BJ (cell line): ENCODE measurements at regions not wholly inside any gene's neighbourhood (a gene's known extent, or its start where the extent isn't known, plus 50 kb on each side); places are given as distances from the start of the nearest gene placed in this dataset.
"Not testable (repeated sequence)": the region's sequence is repeated elsewhere in the genome, so short reads cannot be mapped to it uniquely, and the experiment has no call there.

ENCODE experiments used
- CTCF ChIA-PET: fragments of 350-600 bp; formaldehyde crosslinking; extraction: SDS; loops from one replicate; lab custom pipeline; 2021; ENCODE audit warnings: antibody characterized with exemption, inconsistent platforms; lab: Yijun Ruan, JAX
- POLR2A ChIA-PET: fragments of 300-600 bp; sonication (Branson Sonifier 250); formaldehyde crosslinking; extraction: SDS; loops from one replicate; lab custom pipeline; 2021; ENCODE audit warnings: antibody characterized with exemption; lab: Charles Lee
- DNase-seq: peaks from one replicate; pipeline ENCODE4 v3.0.0-alpha.2; 2011; ENCODE audit warnings: low read depth
- H3K27me3 ChIP-seq: 2 replicates; pipeline ENCODE4 v1.6.0; 2011; ENCODE audit warnings: low read length; ENCODE audit not compliant: control insufficient read depth, insufficient read depth
- H3K36me3 ChIP-seq: 2 replicates; pipeline ENCODE4 v1.5.1; 2011; ENCODE audit warnings: low read length; ENCODE audit not compliant: control insufficient read depth, insufficient read depth
- H3K4me3 ChIP-seq: 2 replicates; pipeline ENCODE4 v1.5.1; 2011; ENCODE audit warnings: low read depth, mild to moderate bottlenecking, control low read depth, low read length
- TF ChIP-seq, protein P1 (sequence below): IDR thresholded peaks from 2 replicates; pipeline ENCODE4 v1.5.1; 2011; ENCODE audit warnings: low read depth, mild to moderate bottlenecking, control low read depth, inconsistent platforms, low read length, moderate library complexity; ENCODE audit not compliant: insufficient read depth

DNA sequence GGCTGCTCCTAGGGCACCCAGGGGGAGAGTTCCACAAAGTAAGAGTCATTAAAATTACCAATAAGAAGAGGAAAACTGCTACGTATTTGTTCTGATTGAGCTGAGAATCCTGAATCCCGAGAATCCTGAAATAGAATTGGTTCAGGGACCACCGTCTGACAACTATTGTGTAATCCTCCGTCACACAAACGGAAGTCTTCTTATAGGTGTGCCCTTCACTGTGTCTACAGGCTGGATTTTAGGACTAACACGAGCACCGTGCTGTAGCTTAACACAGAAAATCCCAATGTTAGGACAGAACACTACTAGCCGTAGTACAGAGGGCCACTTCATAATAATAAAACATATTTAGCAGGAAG is 50.6 kb upstream of the RNF182 start:
- TF ChIP-seq, protein P1, sequence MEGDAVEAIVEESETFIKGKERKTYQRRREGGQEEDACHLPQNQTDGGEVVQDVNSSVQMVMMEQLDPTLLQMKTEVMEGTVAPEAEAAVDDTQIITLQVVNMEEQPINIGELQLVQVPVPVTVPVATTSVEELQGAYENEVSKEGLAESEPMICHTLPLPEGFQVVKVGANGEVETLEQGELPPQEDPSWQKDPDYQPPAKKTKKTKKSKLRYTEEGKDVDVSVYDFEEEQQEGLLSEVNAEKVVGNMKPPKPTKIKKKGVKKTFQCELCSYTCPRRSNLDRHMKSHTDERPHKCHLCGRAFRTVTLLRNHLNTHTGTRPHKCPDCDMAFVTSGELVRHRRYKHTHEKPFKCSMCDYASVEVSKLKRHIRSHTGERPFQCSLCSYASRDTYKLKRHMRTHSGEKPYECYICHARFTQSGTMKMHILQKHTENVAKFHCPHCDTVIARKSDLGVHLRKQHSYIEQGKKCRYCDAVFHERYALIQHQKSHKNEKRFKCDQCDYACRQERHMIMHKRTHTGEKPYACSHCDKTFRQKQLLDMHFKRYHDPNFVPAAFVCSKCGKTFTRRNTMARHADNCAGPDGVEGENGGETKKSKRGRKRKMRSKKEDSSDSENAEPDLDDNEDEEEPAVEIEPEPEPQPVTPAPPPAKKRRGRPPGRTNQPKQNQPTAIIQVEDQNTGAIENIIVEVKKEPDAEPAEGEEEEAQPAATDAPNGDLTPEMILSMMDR = no peak
- Histone ChIP-seq H3K4me3 (no peak overlapping the region; the same call in 1 of the 2 replicates), H3K27me3 (peaks cover 2% of the 10 kb centered on the region; the same call in 1 of the 2 replicates), H3K36me3 (no peaks in the 10 kb centered on the region)
- no peak for DNase-seq
- CTCF ChIA-PET = interaction anchor here (0.8 to 2.3 kb wide), 14 partner anchors 8 to 200 kb away, joined by 3 to 17 read pairs (median 3); no protein-coding TSS in a partner anchor
- POLR2A ChIA-PET = no interaction called here

DNA sequence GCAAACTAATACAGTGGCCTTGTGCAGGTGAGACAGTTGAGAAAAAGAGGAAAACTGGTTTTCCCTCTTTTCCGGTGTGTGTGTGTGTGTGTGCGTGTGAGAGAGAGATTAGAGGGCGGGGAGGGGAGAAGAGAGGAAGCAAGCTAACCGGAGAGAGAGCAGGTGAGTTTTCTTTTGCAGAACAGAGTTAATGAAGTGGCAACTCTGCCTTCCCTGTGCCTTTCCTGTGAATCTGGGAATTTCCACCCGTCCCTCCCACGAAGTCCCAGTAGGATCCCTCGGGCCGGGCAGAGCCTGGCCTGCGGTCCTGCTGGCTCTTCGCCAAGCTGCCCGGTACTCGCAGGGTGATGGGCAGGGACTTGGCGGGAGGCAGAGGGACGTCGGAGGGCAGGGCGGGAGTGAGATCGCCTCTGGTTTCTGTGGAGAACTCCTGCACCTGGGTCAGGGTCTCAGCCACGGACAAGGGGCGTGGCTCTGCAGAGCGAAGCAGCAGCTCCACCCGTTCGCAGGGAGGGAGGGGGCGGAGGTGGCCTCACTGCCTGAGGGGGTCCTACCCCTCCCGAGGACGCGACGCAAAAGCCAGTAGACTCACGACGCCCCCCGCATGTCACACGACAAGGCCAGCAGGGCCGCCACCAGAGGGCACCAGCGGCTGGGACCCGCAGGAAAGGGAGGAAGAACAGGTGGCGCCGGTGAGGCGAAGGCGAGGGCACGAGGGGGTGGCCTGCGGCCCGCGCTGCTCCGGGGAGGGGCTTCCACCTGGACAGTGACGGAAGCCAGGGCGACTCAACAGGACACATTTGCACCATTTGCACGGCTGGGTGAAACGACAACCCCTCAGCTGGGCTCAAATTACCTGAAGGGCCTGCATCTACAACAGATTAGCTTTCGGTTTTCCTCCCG is 51.2 kb upstream of the RNF182 start:
- TF ChIP-seq, protein P1 = peak; percentile 83
- POLR2A ChIA-PET = no interaction called here
- H3K4me3 ChIP-seq = peak overlapping the region; percentile 37
- H3K36me3 ChIP-seq = no peaks in the 10 kb centered on the region
- no peak for DNase-seq
- CTCF ChIA-PET = interaction anchor here (0.8 to 2.3 kb wide), 14 partner anchors 8 to 200 kb away, joined by 3 to 17 read pairs (median 3); no protein-coding TSS in a partner anchor
- H3K27me3 ChIP-seq = peaks cover 2% of the 10 kb centered on the region; the same call in 1 of the 2 replicates

DNA sequence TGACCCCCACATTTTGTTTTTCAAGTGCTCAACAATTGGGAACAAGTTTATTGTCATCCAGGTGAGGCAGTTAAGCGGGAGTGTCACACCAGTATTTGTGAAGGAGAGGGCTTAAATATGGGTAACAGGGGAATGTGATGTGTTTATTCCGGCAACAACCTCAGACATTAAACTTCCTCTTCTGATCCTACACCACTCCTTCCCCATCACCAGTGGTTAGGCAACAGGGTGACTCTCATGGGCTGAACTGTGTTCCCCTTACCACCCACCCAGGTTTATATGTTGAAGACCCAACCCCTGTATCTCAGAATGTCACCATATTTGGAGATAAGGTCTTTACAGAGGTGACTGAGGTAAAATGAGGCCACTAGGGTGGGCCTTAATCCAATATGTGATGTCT is 52.1 kb upstream of the RNF182 start:
- Histone ChIP-seq H3K36me3 (no peaks in the 10 kb centered on the region), H3K4me3 (no peak overlapping the region), H3K27me3 (peaks cover 2% of the 10 kb centered on the region; the same call in 1 of the 2 replicates)
- TF ChIP-seq, protein P1 = no peak
- ChIA-PET POLR2A (no interaction called here), CTCF (interaction anchor here (1.5 to 2.1 kb wide), 2 partner anchors 65 to 194 kb away, joined by 3 to 12 read pairs; no protein-coding TSS in a partner anchor)
- DNase-seq = no peak

DNA sequence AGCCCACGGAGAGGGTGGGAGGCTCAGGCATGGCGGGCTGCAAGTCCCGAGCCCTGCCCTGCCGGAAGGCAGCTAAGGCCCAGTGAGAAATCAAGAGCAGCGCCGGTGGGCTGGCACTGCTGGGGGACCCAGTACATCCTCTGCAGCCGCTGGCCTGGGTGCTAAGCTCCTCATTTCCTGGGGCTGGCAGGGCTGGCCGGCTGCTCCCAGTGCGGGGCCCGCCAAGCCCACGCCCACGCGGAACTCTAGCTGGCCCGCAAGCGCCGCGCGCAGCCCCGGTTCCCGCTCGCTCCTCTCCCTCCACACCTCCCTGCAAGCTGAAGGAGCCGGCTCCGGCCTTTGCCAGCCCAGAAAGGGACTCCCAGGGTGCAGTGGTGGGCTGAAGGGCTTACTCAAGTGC is 52.7 kb upstream of the RNF182 start:
- DNase-seq, H3K4me3 ChIP-seq, H3K36me3 ChIP-seq, H3K27me3 ChIP-seq: not testable (repeated sequence)
- CTCF ChIA-PET = interaction anchor here (0.7 to 1.3 kb wide), 2 partner anchors 195 to 196 kb away, joined by 3 to 4 read pairs; no protein-coding TSS in a partner anchor
- POLR2A ChIA-PET = interaction anchor here (0.6 kb wide), 1 partner anchor 110 kb away, joined by 3 read pairs; no protein-coding TSS in a partner anchor

DNA sequence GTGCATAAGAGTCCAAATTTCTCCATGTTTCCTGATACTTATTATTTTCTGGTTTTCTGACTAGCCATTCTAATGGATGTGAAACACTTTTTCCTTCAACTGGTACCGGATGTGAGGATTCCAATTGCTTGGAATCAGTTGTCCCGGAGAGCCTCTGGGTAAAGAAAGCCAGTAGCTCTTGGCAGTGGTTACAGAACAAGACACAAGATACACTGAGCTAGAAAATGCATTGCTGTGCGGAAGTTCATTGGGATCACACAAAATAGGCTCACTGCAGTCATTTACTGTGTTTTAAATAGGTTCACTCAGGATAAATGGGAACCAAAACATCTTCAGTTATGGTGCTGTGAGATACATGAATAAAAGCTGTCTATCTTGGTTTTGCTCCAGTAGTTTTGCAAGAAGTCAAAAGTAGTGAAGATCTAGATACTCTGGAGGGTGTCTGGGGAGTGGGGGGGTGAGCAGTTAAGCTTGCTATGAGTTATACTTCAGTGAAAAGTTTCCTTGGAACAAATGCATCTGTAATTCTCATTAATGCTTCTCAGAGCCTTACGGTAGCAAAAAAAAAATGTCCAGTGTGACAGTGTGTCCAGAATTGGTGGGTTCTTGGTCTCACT is 54.4 kb upstream of the RNF182 start:
- CTCF ChIA-PET = interaction anchor here (0.9 to 1.6 kb wide), 5 partner anchors 15 to 295 kb away, joined by 3 to 5 read pairs (median 3); no protein-coding TSS in a partner anchor
- H3K27me3 ChIP-seq = peaks cover 2% of the 10 kb centered on the region; the same call in 1 of the 2 replicates
- TF ChIP-seq, protein P1 = no peak
- no peaks in the 10 kb centered on the region for H3K36me3 ChIP-seq
- POLR2A ChIA-PET = no interaction called here
- no peak for DNase-seq
- no peak overlapping the region for H3K4me3 ChIP-seq
